ENCODE measurements at regions not wholly inside any gene's neighbourhood (a gene's known extent, or its start where the extent isn't known, plus 50 kb on each side); places are given as distances from the start of the nearest gene placed in this dataset.

GRCh38 chr2:39570130-39570555 is 95.6 kb upstream of the TMEM178A start (continued):
- TF ChIP-seq REST (IDR thresholded peaks at IDR 0.05; ENCODE audit: borderline replicate concordance in 1 of 2, low read depth in 1 of 2, low read length in 2 of 2) = 0 out of 4 replicates have a peak, but pooled peaks of 1 of the 2 experiments have one; percentile 19
- no peak for TF ChIP-seq SOX6 (IDR thresholded peaks at IDR 0.05)
- TF ChIP-seq SOX6 (CRISPR knock-in tag; IDR thresholded peaks at IDR 0.05) = peak; percentile 77
- TF ChIP-seq ZNF264 (CRISPR knock-in tag; IDR thresholded peaks at IDR 0.05) = peak; percentile 55; the same call in 1 of the 2 replicates
- no peak for TF ChIP-seq ZNF484 (CRISPR knock-in tag; IDR thresholded peaks at IDR 0.05; ENCODE audit: borderline replicate concordance, low read depth)
- TF ChIP-seq ZNF710 (CRISPR knock-in tag; IDR thresholded peaks at IDR 0.05; ENCODE audit: borderline replicate concordance) = 0 out of 2 replicates have a peak, but pooled peaks have one; percentile 61
- peak; percentile 46; the same call in 1 of the 2 replicates for TF ChIP-seq TEF (CRISPR knock-in tag; IDR thresholded peaks at IDR 0.05)
- 0 out of 2 replicates have a peak, but pooled peaks have one; percentile 73 for TF ChIP-seq POGZ (CRISPR knock-in tag; IDR thresholded peaks at IDR 0.05)
- no peak for TF ChIP-seq ETS1 (CRISPR knock-in tag; IDR thresholded peaks at IDR 0.05)
- TF ChIP-seq CBX1 (IDR thresholded peaks at IDR 0.05; ENCODE audit: low read depth) = no peak
- TF ChIP-seq ZNF253 (CRISPR knock-in tag; IDR thresholded peaks at IDR 0.05; ENCODE audit: borderline replicate concordance) = no peak
- TF ChIP-seq ZNF607 (CRISPR knock-in tag; IDR thresholded peaks at IDR 0.05; ENCODE audit: borderline replicate concordance) = no peak
- no peak for TF ChIP-seq ZMYM3 (CRISPR knock-in tag; IDR thresholded peaks at IDR 0.05)
- TF ChIP-seq SAP130 (CRISPR knock-in tag; IDR thresholded peaks at IDR 0.05; ENCODE audit: low read depth) = peak; percentile 41; the same call in 1 of the 2 replicates
- no peak for TF ChIP-seq ZNF383 (CRISPR knock-in tag; IDR thresholded peaks at IDR 0.05; ENCODE audit: borderline replicate concordance)
- TF ChIP-seq RXRB (CRISPR knock-in tag; IDR thresholded peaks at IDR 0.05; ENCODE audit: borderline replicate concordance) = peak; percentile 57; the same call in 1 of the 2 replicates
- TF ChIP-seq CSRNP2 (CRISPR knock-in tag; conservative IDR thresholded peaks at IDR 0.05; ENCODE audit: low read depth) = no peak
- TF ChIP-seq ZBTB7B (CRISPR knock-in tag; IDR thresholded peaks at IDR 0.05) = peak; percentile 53; the same call in 1 of the 2 replicates
- 0 out of 2 replicates have a peak, but pooled peaks have one; percentile 14 for TF ChIP-seq DPF2 (CRISPR knock-in tag; IDR thresholded peaks at IDR 0.05; ENCODE audit: borderline replicate concordance, low read depth)
- peak; percentile 99 for TF ChIP-seq GFI1 (CRISPR knock-in tag; IDR thresholded peaks at IDR 0.05; ENCODE audit: borderline replicate concordance)
- TF ChIP-seq HDAC1 (CRISPR knock-in tag; IDR thresholded peaks at IDR 0.05) = peak; percentile 60
